Keratinocyte (primary cell): ENCODE measurements at regions not wholly inside any gene's neighbourhood (a gene's known extent, or its start where the extent isn't known, plus 50 kb on each side); places are given as distances from the start of the nearest gene placed in this dataset.

ENCODE experiments used
- DNase-seq: peaks from one replicate; pipeline ENCODE4 v3.0.0-alpha.2; 2011; ENCODE audit warnings: low read depth, missing footprints, low spot score
- FAIRE-seq: peaks from 2 replicates; lab custom pipeline; 2011; peaks lifted over from hg19 to GRCh38; lab: Jason Lieb, UNC
- H2AFZ ChIP-seq: 2 replicates; pipeline ENCODE4 v1.6.0; 2012; ENCODE audit warnings: low read length, control low read depth, inconsistent platforms; ENCODE audit not compliant: control insufficient read depth
- H3K27ac ChIP-seq: 2 replicates; pipeline ENCODE4 v1.5.1; 2011; ENCODE audit warnings: low read length; ENCODE audit not compliant: control insufficient read depth, insufficient read depth
- H3K27me3 ChIP-seq: 3 replicates; pipeline ENCODE4 v1.6.0; 2011; ENCODE audit warnings: low read length; ENCODE audit not compliant: control insufficient read depth, insufficient read depth; ENCODE audit errors: extremely low read depth
- H3K36me3 ChIP-seq, 2 experiments: 2 replicates in 1 of 2; 3 replicates in 1 of 2; pipeline ENCODE4 v1.5.1; 2011; ENCODE audit warnings: low read length in 2 of 2, mild to moderate bottlenecking in 1 of 2; ENCODE audit not compliant: control insufficient read depth in 2 of 2, insufficient read depth in 2 of 2; ENCODE audit errors: extremely low read depth in 1 of 2
- H3K4me1 ChIP-seq: 3 replicates; pipeline ENCODE4 v1.5.1; 2011; ENCODE audit warnings: low read length; ENCODE audit not compliant: control insufficient read depth, insufficient read depth; ENCODE audit errors: extremely low read depth
- H3K4me2 ChIP-seq: 3 replicates; pipeline ENCODE4 v1.6.0; 2011; ENCODE audit warnings: low read depth, low read length; ENCODE audit not compliant: control insufficient read depth, insufficient read depth; ENCODE audit errors: extremely low read depth
- H3K4me3 ChIP-seq, 3 experiments: fragments of 200-600 bp in 1 of 3; sonication (generic) in 1 of 3; 2 replicates in 2 of 3; 3 replicates in 1 of 3; pipeline ENCODE4 v1.5.1; 2011 to 2016; ENCODE audit warnings: low read length in 3 of 3, mild to moderate bottlenecking in 3 of 3, control low read depth in 2 of 3, inconsistent platforms in 1 of 3, low read depth in 1 of 3, mixed read lengths in 1 of 3, mixed run types in 1 of 3, moderate library complexity in 1 of 3; ENCODE audit not compliant: control insufficient read depth in 2 of 3, insufficient read depth in 2 of 3; ENCODE audit errors: extremely low read depth in 1 of 3
- H3K79me2 ChIP-seq: 2 replicates; pipeline ENCODE4 v1.6.0; 2012; ENCODE audit warnings: low read length; ENCODE audit not compliant: control insufficient read depth, insufficient read depth
- H3K9ac ChIP-seq: 3 replicates; pipeline ENCODE4 v1.6.0; 2011; ENCODE audit warnings: low read length; ENCODE audit not compliant: control insufficient read depth, insufficient read depth; ENCODE audit errors: extremely low read depth
- H3K9me1 ChIP-seq: 3 replicates; pipeline ENCODE4 v1.6.0; 2011; ENCODE audit warnings: low read length; ENCODE audit not compliant: control insufficient read depth, insufficient read depth; ENCODE audit errors: extremely low read depth
- H3K9me3 ChIP-seq: 2 replicates; pipeline ENCODE4 v1.5.1; 2012; ENCODE audit warnings: low read depth, low read length; ENCODE audit not compliant: control insufficient read depth
- H4K20me1 ChIP-seq: 3 replicates; pipeline ENCODE4 v1.6.0; 2011; ENCODE audit warnings: low read length; ENCODE audit not compliant: control insufficient read depth, insufficient read depth; ENCODE audit errors: extremely low read depth
- EZH2 ChIP-seq: IDR thresholded peaks from one replicate; pipeline ENCODE4 v1.6.1; 2012; ENCODE audit warnings: inconsistent platforms, mild to moderate bottlenecking, low read length, moderate library complexity
- dilution Hi-C: fragments of 300-500 bp; cut with MboI; formaldehyde crosslinking; loops from one replicate; pipeline ENCODE4 v1.7.0; 2020; ENCODE audit warnings: low sequenced_read_pairs; ENCODE audit not compliant: extremely low pct_ligation_motif_present
- TF ChIP-seq, protein P1 (sequence below), 3 experiments: IDR thresholded peaks in 1 of 3; conservative IDR thresholded peaks in 1 of 3; optimal IDR thresholded peaks in 1 of 3; 2 replicates in 2 of 3; 3 replicates in 1 of 3; pipeline versions ENCODE3 to v1.5.1; 2011; ENCODE audit warnings: low read length in 3 of 3, mild to moderate bottlenecking in 3 of 3, moderate library complexity in 2 of 3, control low read depth in 1 of 3, inconsistent platforms in 1 of 3; ENCODE audit not compliant: insufficient read depth in 2 of 3; ENCODE audit errors: extremely low read depth in 1 of 3

DNA sequence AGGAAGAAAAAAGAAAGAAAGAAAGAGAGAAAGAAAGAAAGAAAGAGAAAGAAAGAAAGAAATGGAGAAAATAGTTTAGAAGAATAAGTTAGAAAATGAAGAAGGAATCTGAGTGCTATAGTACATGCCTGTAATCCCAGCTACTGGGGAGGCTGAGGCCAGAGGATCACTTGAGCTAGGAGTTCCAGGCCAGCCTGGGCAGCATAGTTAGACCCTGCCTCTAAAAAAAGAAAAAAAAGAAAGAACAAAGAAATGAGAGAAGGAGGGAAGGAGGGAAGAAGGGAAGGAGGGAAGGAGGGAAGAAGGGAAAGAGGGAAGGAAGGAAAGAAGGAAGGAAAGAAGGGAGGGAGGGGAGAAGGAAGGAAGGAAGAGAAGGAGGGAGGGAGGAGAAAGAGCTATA lies 1339.8 kb downstream of the OLFM4 start:
- Histone ChIP-seq H3K27me3 (no peaks in the 10 kb centered on the region), H3K9ac (no peak overlapping the region), H3K4me1 (no peaks in the 10 kb centered on the region), H3K36me3 (no peaks in the 10 kb centered on the region), H3K27ac (no peak overlapping the region), H3K79me2 (no peaks in the 10 kb centered on the region), H2AFZ (no peak overlapping the region), H3K9me3 (no peaks in the 10 kb centered on the region), H3K4me2 (no peak overlapping the region), H4K20me1 (no peaks in the 10 kb centered on the region), H3K9me1 (no peaks in the 10 kb centered on the region), H3K4me3 (no peak overlapping the region)
- DNase-seq = no peak
- TF ChIP-seq EZH2 = no peak
- TF ChIP-seq, protein P1, sequence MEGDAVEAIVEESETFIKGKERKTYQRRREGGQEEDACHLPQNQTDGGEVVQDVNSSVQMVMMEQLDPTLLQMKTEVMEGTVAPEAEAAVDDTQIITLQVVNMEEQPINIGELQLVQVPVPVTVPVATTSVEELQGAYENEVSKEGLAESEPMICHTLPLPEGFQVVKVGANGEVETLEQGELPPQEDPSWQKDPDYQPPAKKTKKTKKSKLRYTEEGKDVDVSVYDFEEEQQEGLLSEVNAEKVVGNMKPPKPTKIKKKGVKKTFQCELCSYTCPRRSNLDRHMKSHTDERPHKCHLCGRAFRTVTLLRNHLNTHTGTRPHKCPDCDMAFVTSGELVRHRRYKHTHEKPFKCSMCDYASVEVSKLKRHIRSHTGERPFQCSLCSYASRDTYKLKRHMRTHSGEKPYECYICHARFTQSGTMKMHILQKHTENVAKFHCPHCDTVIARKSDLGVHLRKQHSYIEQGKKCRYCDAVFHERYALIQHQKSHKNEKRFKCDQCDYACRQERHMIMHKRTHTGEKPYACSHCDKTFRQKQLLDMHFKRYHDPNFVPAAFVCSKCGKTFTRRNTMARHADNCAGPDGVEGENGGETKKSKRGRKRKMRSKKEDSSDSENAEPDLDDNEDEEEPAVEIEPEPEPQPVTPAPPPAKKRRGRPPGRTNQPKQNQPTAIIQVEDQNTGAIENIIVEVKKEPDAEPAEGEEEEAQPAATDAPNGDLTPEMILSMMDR (optimal IDR thresholded peaks at IDR 0.05 in 1 of 3, IDR thresholded peaks at IDR 0.05 in 1 of 3, conservative IDR thresholded peaks at IDR 0.05 in 1 of 3; ENCODE audit: extremely low read depth in 1 of 3, insufficient read depth in 2 of 3, low read length in 3 of 3) = no peak
- no peak for FAIRE-seq
- dilution Hi-C loops = no loop called here

DNA sequence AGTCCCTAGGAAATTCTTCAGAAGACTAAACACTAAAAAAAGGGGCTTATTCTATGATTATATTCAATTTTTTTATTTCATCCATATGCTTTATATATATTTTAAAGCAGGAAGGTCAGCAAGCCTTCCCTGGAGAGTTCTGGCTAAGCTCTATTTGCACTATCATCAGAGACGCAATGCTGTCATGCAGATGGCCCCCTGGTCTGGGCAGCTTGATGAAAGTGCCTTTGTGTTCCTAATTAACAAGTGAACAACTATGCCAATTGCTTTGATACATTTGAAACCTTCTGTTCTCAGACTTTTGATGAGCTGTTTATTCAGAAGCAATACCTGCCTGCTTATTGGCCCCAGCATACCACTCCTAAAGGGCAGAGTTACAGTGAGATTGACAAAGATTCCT lies 1344.6 kb downstream of the OLFM4 start:
- Histone ChIP-seq H2AFZ (no peak overlapping the region), H3K4me1 (no peaks in the 10 kb centered on the region), H3K9me1 (no peaks in the 10 kb centered on the region), H3K4me2 (no peak overlapping the region), H3K27me3 (no peaks in the 10 kb centered on the region), H3K79me2 (no peaks in the 10 kb centered on the region), H3K9ac (no peak overlapping the region), H3K36me3 (no peaks in the 10 kb centered on the region), H3K27ac (no peak overlapping the region), H3K9me3 (no peaks in the 10 kb centered on the region), H3K4me3 (no peak overlapping the region), H4K20me1 (no peaks in the 10 kb centered on the region)
- dilution Hi-C loops = no loop called here
- DNase-seq = no peak
- FAIRE-seq = no peak
- TF ChIP-seq EZH2 = no peak
- TF ChIP-seq, protein P1 (optimal IDR thresholded peaks at IDR 0.05 in 1 of 3, IDR thresholded peaks at IDR 0.05 in 1 of 3, conservative IDR thresholded peaks at IDR 0.05 in 1 of 3; ENCODE audit: extremely low read depth in 1 of 3, insufficient read depth in 2 of 3, low read length in 3 of 3) = no peak
